Stimulated activated naive B cell treated with anti-CD40 and anti-IgM and Interleukin-4, amounts not matched to agents 10 μg/mL and 1 μg/mL and 100 μg/mL, for 72 hours (primary cell): ENCODE measurements at regions not wholly inside any gene's neighbourhood (a gene's known extent, or its start where the extent isn't known, plus 50 kb on each side); places are given as distances from the start of the nearest gene placed in this dataset.

ENCODE experiments used
- ATAC-seq, 2 donors: fragments of 150-1000 bp; cut with Tn5 transposase; replicated peaks; 2 replicates each; pipeline ENCODE4 v1.10.0; 2021; ENCODE audit warnings: moderate library complexity in 1 of 2
- DNase-seq: peaks from one replicate; pipeline ENCODE4 v3.0.0; 2021
- H3K27ac Mint-ChIP-seq: one replicate; pipeline ENCODE4 v1.8.0; 2022; ENCODE audit warnings: mild to moderate bottlenecking, mixed read lengths
- H3K27me3 Mint-ChIP-seq, 2 donors: one replicate each; pipeline ENCODE4 v1.8.0; 2022; ENCODE audit warnings: mixed read lengths in 2 of 2
- H3K36me3 Mint-ChIP-seq, 2 donors: one replicate each; pipeline ENCODE4 v1.8.0; 2022; ENCODE audit warnings: mixed read lengths in 2 of 2, mild to moderate bottlenecking in 1 of 2
- H3K4me1 Mint-ChIP-seq, 2 donors: one replicate each; pipeline ENCODE4 v1.8.0; 2022; ENCODE audit warnings: mixed read lengths in 2 of 2, mild to moderate bottlenecking in 1 of 2
- H3K4me3 Mint-ChIP-seq, 2 donors: one replicate each; pipeline ENCODE4 v1.8.0; 2022; ENCODE audit warnings: mild to moderate bottlenecking in 2 of 2, mixed read lengths in 2 of 2, moderate library complexity in 1 of 2
- H3K9me3 Mint-ChIP-seq, 2 donors: one replicate each; pipeline ENCODE4 v1.8.0; 2022; ENCODE audit warnings: mixed read lengths in 2 of 2, mild to moderate bottlenecking in 1 of 2

GRCh38 chr6:166010136-166010960 is 157.3 kb downstream of the TBXT start:
- Mint-ChIP-seq H3K36me3 (no peaks in the 10 kb centered on the region), H3K4me1 (peaks cover 0 to 7% of the 10 kb centered on the region in 2 donors), H3K27ac (no peak overlapping the region), H3K27me3 (peaks cover 47 to 56% of the 10 kb centered on the region in 2 donors), H3K9me3 (peaks cover 0 to 3% of the 10 kb centered on the region in 2 donors), H3K4me3 (no peak overlapping the region)
- DNase-seq (no peak), ATAC-seq (no peak)

- peaks cover 0 to 7% of the 10 kb centered on the region in 2 donors for H3K4me1 Mint-ChIP-seq
- peaks cover 55 to 64% of the 10 kb centered on the region in 2 donors for H3K27me3 Mint-ChIP-seq
- H3K4me3 Mint-ChIP-seq = no peak overlapping the region
- H3K27ac Mint-ChIP-seq = peak overlapping the region; percentile 73
- DNase-seq = no peak
- peaks cover 1 to 2% of the 10 kb centered on the region in 2 donors for H3K9me3 Mint-ChIP-seq
- no peaks in the 10 kb centered on the region for H3K36me3 Mint-ChIP-seq
- ATAC-seq = no peak
These were observed 158.1 kb downstream of the TBXT start for GRCh38 chr6:166009385-166010031.

GRCh38 chr6:166008441-166009369 is 158.9 kb downstream of the TBXT start:
- no peaks in the 10 kb centered on the region for H3K36me3 Mint-ChIP-seq
- peaks cover 1 to 4% of the 10 kb centered on the region in 2 donors for H3K9me3 Mint-ChIP-seq
- H3K27me3 Mint-ChIP-seq = peaks cover 63 to 72% of the 10 kb centered on the region in 2 donors
- H3K4me1 Mint-ChIP-seq = peaks cover 0 to 7% of the 10 kb centered on the region in 2 donors
- DNase-seq (no peak), ATAC-seq (no peak)
- H3K27ac Mint-ChIP-seq = peak overlapping the region; percentile 73
- H3K4me3 Mint-ChIP-seq = no peak overlapping the region

- DNase-seq (no peak), ATAC-seq (no peak)
- Mint-ChIP-seq H3K4me3 (no peak overlapping the region), H3K36me3 (no peaks in the 10 kb centered on the region), H3K27ac (peak overlapping the region; percentile 33), H3K27me3 (peaks cover 72 to 77% of the 10 kb centered on the region in 2 donors), H3K9me3 (peaks cover 1 to 7% of the 10 kb centered on the region in 2 donors), H3K4me1 (peaks cover 0 to 7% of the 10 kb centered on the region in 2 donors)
These were observed 160.0 kb downstream of the TBXT start for GRCh38 chr6:166007349-166008263.

GRCh38 chr6:166006900-166007301 is 160.8 kb downstream of the TBXT start:
- Mint-ChIP-seq H3K4me3 (no peak overlapping the region), H3K9me3 (peaks cover 1 to 7% of the 10 kb centered on the region in 2 donors), H3K36me3 (no peaks in the 10 kb centered on the region), H3K27ac (no peak overlapping the region), H3K4me1 (peaks cover 0 to 7% of the 10 kb centered on the region in 2 donors), H3K27me3 (peaks cover 68 to 75% of the 10 kb centered on the region in 2 donors)
- DNase-seq (no peak), ATAC-seq (no peak)

GRCh38 chr6:166005944-166006899 is 161.4 kb downstream of the TBXT start:
- Mint-ChIP-seq H3K27ac (no peak overlapping the region), H3K4me3 (no peak overlapping the region), H3K27me3 (peaks cover 69 to 78% of the 10 kb centered on the region in 2 donors), H3K9me3 (peaks cover 1 to 7% of the 10 kb centered on the region in 2 donors), H3K4me1 (peaks cover 0 to 7% of the 10 kb centered on the region in 2 donors), H3K36me3 (no peaks in the 10 kb centered on the region)
- DNase-seq (no peak), ATAC-seq (no peak)

- Mint-ChIP-seq H3K4me3 (no peak overlapping the region), H3K4me1 (peaks cover 0 to 7% of the 10 kb centered on the region in 2 donors), H3K36me3 (no peaks in the 10 kb centered on the region), H3K9me3 (peaks cover 1 to 7% of the 10 kb centered on the region in 2 donors), H3K27me3 (peaks cover 64 to 73% of the 10 kb centered on the region in 2 donors), H3K27ac (no peak overlapping the region)
- no peak for DNase-seq
- no peak for ATAC-seq
These were observed 162.2 kb downstream of the TBXT start for GRCh38 chr6:166005401-166005943.

- ATAC-seq (no peak), DNase-seq (no peak)
- H3K27ac Mint-ChIP-seq = no peak overlapping the region
- H3K9me3 Mint-ChIP-seq = peaks cover 1 to 7% of the 10 kb centered on the region in 2 donors
- no peaks in the 10 kb centered on the region for H3K36me3 Mint-ChIP-seq
- H3K4me3 Mint-ChIP-seq = no peak overlapping the region
- peaks cover 58 to 67% of the 10 kb centered on the region in 2 donors for H3K27me3 Mint-ChIP-seq
- peaks cover 0 to 7% of the 10 kb centered on the region in 2 donors for H3K4me1 Mint-ChIP-seq
These were observed 162.8 kb downstream of the TBXT start for GRCh38 chr6:166004876-166005275.

GRCh38 chr6:166004471-166004870 is 163.2 kb downstream of the TBXT start:
- H3K4me1 Mint-ChIP-seq = peaks cover 0 to 7% of the 10 kb centered on the region in 2 donors
- peaks cover 54 to 63% of the 10 kb centered on the region in 2 donors for H3K27me3 Mint-ChIP-seq
- DNase-seq = no peak
- ATAC-seq = no peak
- no peak overlapping the region for H3K4me3 Mint-ChIP-seq
- peaks cover 1 to 7% of the 10 kb centered on the region in 2 donors for H3K9me3 Mint-ChIP-seq
- H3K36me3 Mint-ChIP-seq = no peaks in the 10 kb centered on the region
- no peak overlapping the region for H3K27ac Mint-ChIP-seq

GRCh38 chr6:166003569-166003968 is 164.1 kb downstream of the TBXT start:
- Mint-ChIP-seq H3K27me3 (peaks cover 53 to 62% of the 10 kb centered on the region in 2 donors), H3K4me1 (peaks cover 0 to 6% of the 10 kb centered on the region in 2 donors)

GRCh38 chr6:166001359-166001758 is 166.3 kb downstream of the TBXT start:
- no peaks in the 10 kb centered on the region for H3K36me3 Mint-ChIP-seq
- no peak overlapping the region for H3K4me3 Mint-ChIP-seq
- peaks cover 0 to under 1% of the 10 kb centered on the region in 2 donors for H3K4me1 Mint-ChIP-seq
- H3K27me3 Mint-ChIP-seq = peaks cover 40 to 48% of the 10 kb centered on the region in 2 donors
- ATAC-seq (no peak), DNase-seq (no peak)
- H3K9me3 Mint-ChIP-seq = peaks cover 1 to 7% of the 10 kb centered on the region in 2 donors
- H3K27ac Mint-ChIP-seq = no peak overlapping the region

More at GRCh38 chr6:166003569-166003968, 164.1 kb downstream of the TBXT start:
- no peak overlapping the region for H3K4me3 Mint-ChIP-seq
- H3K36me3 Mint-ChIP-seq = no peaks in the 10 kb centered on the region
- H3K9me3 Mint-ChIP-seq = peaks cover 1 to 7% of the 10 kb centered on the region in 2 donors
- ATAC-seq = no peak
- H3K27ac Mint-ChIP-seq = no peak overlapping the region
- DNase-seq = no peak

GRCh38 chr6:165999279-165999678 is 168.4 kb downstream of the TBXT start:
- Mint-ChIP-seq H3K27ac (no peak overlapping the region), H3K36me3 (no peaks in the 10 kb centered on the region), H3K4me3 (no peak overlapping the region), H3K27me3 (peaks cover 30 to 49% of the 10 kb centered on the region in 2 donors), H3K4me1 (no peaks in the 10 kb centered on the region), H3K9me3 (peaks cover 0 to 4% of the 10 kb centered on the region in 2 donors)
- ATAC-seq (no peak), DNase-seq (no peak)
